HCEC 1CT (cell line): ENCODE measurements at regions not wholly inside any gene's neighbourhood (a gene's known extent, or its start where the extent isn't known, plus 50 kb on each side); places are given as distances from the start of the nearest gene placed in this dataset.
"Not testable (repeated sequence)": the region's sequence is repeated elsewhere in the genome, so short reads cannot be mapped to it uniquely, and the experiment has no call there.

Source experiments
- DNase-seq: peaks from one replicate; pipeline ENCODE4 v3.0.0-alpha.2; 2017

GRCh38 chr5:10126900-10127299 lies 122.8 kb downstream of the ATPSCKMT start:
- no peak for DNase-seq

GRCh38 chr5:10125116-10125515 lies 124.6 kb downstream of the ATPSCKMT start:
- DNase-seq, result no peak

- DNase-seq, result no peak
Observed at GRCh38 chr5:10124287-10124686, 125.4 kb downstream of the ATPSCKMT start.

- no peak for DNase-seq
Observed at GRCh38 chr5:10123254-10123989, 126.3 kb downstream of the ATPSCKMT start.

GRCh38 chr5:10122076-10122726 lies 127.5 kb downstream of the ATPSCKMT start:
- no peak for DNase-seq

- DNase-seq, result no peak
Observed at GRCh38 chr5:10120934-10121333, 128.8 kb downstream of the ATPSCKMT start.

- DNase-seq, result no peak
Observed at GRCh38 chr5:10118150-10118549, 131.5 kb downstream of the ATPSCKMT start.

- no peak for DNase-seq
Observed at GRCh38 chr5:10116594-10116993, 133.1 kb downstream of the ATPSCKMT start.

- no peak for DNase-seq
Observed at GRCh38 chr5:10115669-10116068, 134.0 kb downstream of the ATPSCKMT start.

GRCh38 chr5:10111571-10111970 lies 138.1 kb downstream of the ATPSCKMT start:
- peak; percentile 37 for DNase-seq

- DNase-seq, result no peak
Observed at GRCh38 chr5:10110228-10110627, 139.5 kb downstream of the ATPSCKMT start.

- no peak for DNase-seq
Observed at GRCh38 chr5:10109299-10109698, 140.4 kb downstream of the ATPSCKMT start.

GRCh38 chr5:10106806-10107205 lies 142.9 kb downstream of the ATPSCKMT start:
- no peak for DNase-seq

GRCh38 chr5:10106285-10106684 lies 143.4 kb downstream of the ATPSCKMT start:
- DNase-seq, result no peak

- no peak for DNase-seq
Observed at GRCh38 chr5:10102706-10103497, 146.8 kb downstream of the ATPSCKMT start.

- DNase-seq, result not testable (repeated sequence)
Observed at GRCh38 chr5:10102235-10102634, 147.5 kb downstream of the ATPSCKMT start.

- no peak for DNase-seq
Observed at GRCh38 chr5:10099548-10099947, 150.1 kb downstream of the ATPSCKMT start.

GRCh38 chr5:10091701-10092100 lies 158.0 kb downstream of the ATPSCKMT start:
- DNase-seq, result no peak

GRCh38 chr5:10090074-10090473 lies 159.6 kb downstream of the ATPSCKMT start:
- no peak for DNase-seq

GRCh38 chr5:10085185-10085584 lies 164.5 kb downstream of the ATPSCKMT start:
- DNase-seq, result no peak

- DNase-seq, result no peak
Observed at GRCh38 chr5:10081584-10081983, 168.1 kb downstream of the ATPSCKMT start.

- no peak for DNase-seq
Observed at GRCh38 chr5:10077791-10078545, 171.7 kb downstream of the ATPSCKMT start.
